ENCODE measurements at regions not wholly inside any gene's neighbourhood (a gene's known extent, or its start where the extent isn't known, plus 50 kb on each side); places are given as distances from the start of the nearest gene placed in this dataset.

DNA sequence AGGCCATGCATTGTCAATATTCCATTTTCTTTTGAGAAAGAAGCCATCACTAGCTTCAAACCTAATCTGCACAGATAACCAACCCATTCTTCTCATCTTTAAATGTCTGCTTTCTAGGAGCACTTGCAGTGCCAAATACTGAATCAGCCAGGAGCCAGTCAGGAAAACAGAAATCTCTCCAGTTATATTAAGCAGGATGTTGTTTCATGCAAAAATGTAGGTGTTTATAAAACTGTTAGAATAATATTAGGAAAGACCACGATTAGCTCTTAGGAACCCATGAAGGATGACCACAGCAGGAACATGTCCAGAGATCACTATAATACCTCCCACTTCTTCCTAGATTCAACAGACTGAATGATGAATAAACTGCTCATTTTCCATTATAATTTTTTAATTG is 86.0 kb downstream of the TTC32 start:
- no peaks in the 10 kb centered on the region for H3K36me3 ChIP-seq (ENCODE audit: low read depth)
- no peak overlapping the region for H3K4me2 ChIP-seq (ENCODE audit: unreplicated experiment)
- in situ Hi-C loops (cut with MboI): no loop called here
- no peaks in the 10 kb centered on the region for H3K9me2 ChIP-seq (ENCODE audit: insufficient read depth)
- no peak overlapping the region for H3K27ac ChIP-seq
- peaks cover 17% of the 10 kb centered on the region for H3K4me1 ChIP-seq (ENCODE audit: insufficient read depth)
- no peak overlapping the region for H3K9ac ChIP-seq
- TF ChIP-seq EZH2phosphoT487 (IDR thresholded peaks at IDR 0.05; ENCODE audit: insufficient read depth, low read depth): no peak
- TF ChIP-seq EZH2 (IDR thresholded peaks at IDR 0.05; ENCODE audit: insufficient read depth, poor library complexity, severe bottlenecking): no peak
- 14 to 19% methylated on average over 1 of the region's 1 CpG for WGBS, 2 experiments (ENCODE audit: low coverage in 1 of 2, low lambda C conversion rate in 2 of 2, missing lambda C conversion rate in 2 of 2)
- H4K20me1 ChIP-seq (ENCODE audit: insufficient read depth): no peaks in the 10 kb centered on the region
- no peak overlapping the region for H3K4me3 ChIP-seq
- no peak overlapping the region for H2AFZ ChIP-seq
- H3K27me3 ChIP-seq (replicated peaks; ENCODE audit: insufficient read depth): no peaks in the 10 kb centered on the region
- H3K79me2 ChIP-seq (ENCODE audit: insufficient read depth): no peaks in the 10 kb centered on the region
- H3K9me3 ChIP-seq (ENCODE audit: low read depth): no peaks in the 10 kb centered on the region
- H3F3A ChIP-seq (ENCODE audit: insufficient read depth): peaks cover 13% of the 10 kb centered on the region
- peak; percentile 17 for DNase-seq

GRCh38 chr2:19812166-19812565 is 89.6 kb downstream of the TTC32 start:
- no peaks in the 10 kb centered on the region for H3K9me2 ChIP-seq (ENCODE audit: insufficient read depth)
- WGBS, 2 experiments (ENCODE audit: low coverage in 1 of 2, low lambda C conversion rate in 2 of 2, missing lambda C conversion rate in 2 of 2): 33 to 44% methylated on average over 5 of the region's 5 CpGs

GRCh38 chr2:19811186-19811585 is 90.6 kb downstream of the TTC32 start:
- Histone ChIP-seq H3K4me3 (no peak overlapping the region), H3K9me2 (ENCODE audit: insufficient read depth) (no peaks in the 10 kb centered on the region), H3K9me3 (ENCODE audit: low read depth) (no peaks in the 10 kb centered on the region), H3K79me2 (ENCODE audit: insufficient read depth) (no peaks in the 10 kb centered on the region), H3K36me3 (ENCODE audit: low read depth) (no peaks in the 10 kb centered on the region), H3F3A (ENCODE audit: insufficient read depth) (no peaks in the 10 kb centered on the region), H3K4me2 (ENCODE audit: unreplicated experiment) (no peak overlapping the region), H2AFZ (no peak overlapping the region), H4K20me1 (ENCODE audit: insufficient read depth) (no peaks in the 10 kb centered on the region), H3K9ac (no peak overlapping the region), H3K27ac (no peak overlapping the region), H3K27me3 (replicated peaks; ENCODE audit: insufficient read depth) (no peaks in the 10 kb centered on the region), H3K4me1 (ENCODE audit: insufficient read depth) (no peaks in the 10 kb centered on the region)
- in situ Hi-C loops (cut with MboI): no loop called here
- WGBS, 2 experiments (ENCODE audit: low coverage in 1 of 2, low lambda C conversion rate in 2 of 2, missing lambda C conversion rate in 2 of 2): 85 to 90% methylated on average over 6 of the region's 6 CpGs
- no peak for DNase-seq
- TF ChIP-seq EZH2 (IDR thresholded peaks at IDR 0.05; ENCODE audit: insufficient read depth, poor library complexity, severe bottlenecking) (no peak), EZH2phosphoT487 (IDR thresholded peaks at IDR 0.05; ENCODE audit: insufficient read depth, low read depth) (no peak)

More at GRCh38 chr2:19812166-19812565, 89.6 kb downstream of the TTC32 start:
- DNase-seq: no peak
- Histone ChIP-seq H3K36me3 (ENCODE audit: low read depth) (no peaks in the 10 kb centered on the region), H3K9ac (no peak overlapping the region), H3K4me1 (ENCODE audit: insufficient read depth) (no peaks in the 10 kb centered on the region), H4K20me1 (ENCODE audit: insufficient read depth) (no peaks in the 10 kb centered on the region), H2AFZ (no peak overlapping the region), H3F3A (ENCODE audit: insufficient read depth) (no peaks in the 10 kb centered on the region), H3K27me3 (replicated peaks; ENCODE audit: insufficient read depth) (no peaks in the 10 kb centered on the region), H3K4me3 (no peak overlapping the region), H3K9me3 (ENCODE audit: low read depth) (no peaks in the 10 kb centered on the region), H3K4me2 (ENCODE audit: unreplicated experiment) (no peak overlapping the region), H3K27ac (no peak overlapping the region), H3K79me2 (ENCODE audit: insufficient read depth) (no peaks in the 10 kb centered on the region)
- TF ChIP-seq EZH2phosphoT487 (IDR thresholded peaks at IDR 0.05; ENCODE audit: insufficient read depth, low read depth) (no peak), EZH2 (IDR thresholded peaks at IDR 0.05; ENCODE audit: insufficient read depth, poor library complexity, severe bottlenecking) (no peak)
- in situ Hi-C loops (cut with MboI): no loop called here

DNA sequence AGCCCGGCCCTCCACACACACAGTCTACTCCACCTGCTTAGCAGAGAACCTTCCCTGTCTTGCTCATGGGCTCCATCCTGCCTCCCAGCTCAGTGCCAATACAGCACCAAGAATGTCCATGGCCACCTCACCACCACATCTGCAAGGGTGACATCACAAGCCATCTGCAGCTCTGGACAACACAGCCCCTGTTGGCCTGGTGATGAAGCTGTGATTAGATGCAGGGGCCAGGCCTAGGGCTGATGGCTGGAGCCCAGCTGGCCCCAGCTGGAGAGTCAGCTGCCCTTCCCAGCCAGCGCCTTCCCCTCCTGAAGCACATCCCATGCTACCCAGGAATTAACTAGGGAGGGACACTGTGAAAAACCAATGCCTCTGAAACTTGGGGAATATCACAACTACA is 91.1 kb downstream of the TTC32 start:
- Histone ChIP-seq H3K36me3 (ENCODE audit: low read depth) (no peaks in the 10 kb centered on the region), H4K20me1 (ENCODE audit: insufficient read depth) (no peaks in the 10 kb centered on the region), H3K9me3 (ENCODE audit: low read depth) (no peaks in the 10 kb centered on the region), H3K79me2 (ENCODE audit: insufficient read depth) (no peaks in the 10 kb centered on the region), H3K9ac (no peak overlapping the region), H3F3A (ENCODE audit: insufficient read depth) (no peaks in the 10 kb centered on the region), H2AFZ (no peak overlapping the region), H3K9me2 (ENCODE audit: insufficient read depth) (no peaks in the 10 kb centered on the region), H3K4me3 (no peak overlapping the region), H3K27me3 (replicated peaks; ENCODE audit: insufficient read depth) (no peaks in the 10 kb centered on the region), H3K4me2 (ENCODE audit: unreplicated experiment) (no peak overlapping the region), H3K4me1 (ENCODE audit: insufficient read depth) (no peaks in the 10 kb centered on the region), H3K27ac (no peak overlapping the region)
- TF ChIP-seq EZH2phosphoT487 (IDR thresholded peaks at IDR 0.05; ENCODE audit: insufficient read depth, low read depth) (no peak), EZH2 (IDR thresholded peaks at IDR 0.05; ENCODE audit: insufficient read depth, poor library complexity, severe bottlenecking) (no peak)
- 52 to 54% methylated on average over 2 of the region's 2 CpGs for WGBS, 2 experiments (ENCODE audit: low coverage in 1 of 2, low lambda C conversion rate in 2 of 2, missing lambda C conversion rate in 2 of 2)
- DNase-seq: peak; percentile 38
- in situ Hi-C loops (cut with MboI): no loop called here

- Histone ChIP-seq H3K79me2 (ENCODE audit: insufficient read depth) (no peaks in the 10 kb centered on the region), H3K9me2 (ENCODE audit: insufficient read depth) (no peaks in the 10 kb centered on the region), H3K36me3 (ENCODE audit: low read depth) (no peaks in the 10 kb centered on the region), H3K27ac (no peak overlapping the region), H3K4me1 (ENCODE audit: insufficient read depth) (no peaks in the 10 kb centered on the region), H4K20me1 (ENCODE audit: insufficient read depth) (no peaks in the 10 kb centered on the region), H2AFZ (no peak overlapping the region), H3K9ac (no peak overlapping the region), H3K27me3 (replicated peaks; ENCODE audit: insufficient read depth) (no peaks in the 10 kb centered on the region), H3F3A (ENCODE audit: insufficient read depth) (no peaks in the 10 kb centered on the region), H3K9me3 (ENCODE audit: low read depth) (no peaks in the 10 kb centered on the region), H3K4me2 (ENCODE audit: unreplicated experiment) (no peak overlapping the region), H3K4me3 (no peak overlapping the region)
- DNase-seq: no peak
- WGBS, 2 experiments (ENCODE audit: low coverage in 1 of 2, low lambda C conversion rate in 2 of 2, missing lambda C conversion rate in 2 of 2): 81 to 86% methylated on average over 5 of the region's 5 CpGs
- in situ Hi-C loops (cut with MboI): no loop called here
- TF ChIP-seq EZH2phosphoT487 (IDR thresholded peaks at IDR 0.05; ENCODE audit: insufficient read depth, low read depth) (no peak), EZH2 (IDR thresholded peaks at IDR 0.05; ENCODE audit: insufficient read depth, poor library complexity, severe bottlenecking) (no peak)
Measured at GRCh38 chr2:19810148-19810547, 91.6 kb downstream of the TTC32 start.
